ENCODE measurements at regions not wholly inside any gene's neighbourhood (a gene's known extent, or its start where the extent isn't known, plus 50 kb on each side); places are given as distances from the start of the nearest gene placed in this dataset.

GRCh38 chr13:37392389-37392788, 206.2 kb downstream of the POSTN start:
- ChIA-PET CTCF (no interaction called here), POLR2A (ENCODE audit: unreplicated experiment) (no interaction called here)
- BruUV-seq (replicated peaks): no TSS peak
- no peaks in the 10 kb centered on the region for H3K79me2 ChIP-seq (ENCODE audit: low read length)
- intact Hi-C loops (cut with micrococcal nuclease): no loop called here
- no peak overlapping the region for H3K4me2 ChIP-seq (ENCODE audit: low read length)
- no peaks in the 10 kb centered on the region for H3F3A ChIP-seq (ENCODE audit: low read length, unreplicated experiment)
- DNase-seq (no peak), ATAC-seq (no peak)
- no peak overlapping the region for H2AFZ ChIP-seq (ENCODE audit: low read length)
- no peaks in the 10 kb centered on the region for H3K9me2 ChIP-seq (replicated peaks; ENCODE audit: low read length)
- no peak overlapping the region for H3K27ac ChIP-seq (ENCODE audit: low read length)
- no peaks in the 10 kb centered on the region for H3K36me3 ChIP-seq (ENCODE audit: low read depth, low read length)
- H3K9ac ChIP-seq (ENCODE audit: low read length): no peak overlapping the region
- H3K4me1 ChIP-seq (ENCODE audit: insufficient read depth, low read length): no peaks in the 10 kb centered on the region
- no peaks in the 10 kb centered on the region for H3K9me3 ChIP-seq (ENCODE audit: low read length)
- TF ChIP-seq EZH2phosphoT487 (IDR thresholded peaks at IDR 0.05; ENCODE audit: borderline replicate concordance, low read length): no peak
- TF ChIP-seq EZH2 (IDR thresholded peaks at IDR 0.05; ENCODE audit: low read length, unreplicated experiment): no peak
- TF ChIP-seq, protein P1, sequence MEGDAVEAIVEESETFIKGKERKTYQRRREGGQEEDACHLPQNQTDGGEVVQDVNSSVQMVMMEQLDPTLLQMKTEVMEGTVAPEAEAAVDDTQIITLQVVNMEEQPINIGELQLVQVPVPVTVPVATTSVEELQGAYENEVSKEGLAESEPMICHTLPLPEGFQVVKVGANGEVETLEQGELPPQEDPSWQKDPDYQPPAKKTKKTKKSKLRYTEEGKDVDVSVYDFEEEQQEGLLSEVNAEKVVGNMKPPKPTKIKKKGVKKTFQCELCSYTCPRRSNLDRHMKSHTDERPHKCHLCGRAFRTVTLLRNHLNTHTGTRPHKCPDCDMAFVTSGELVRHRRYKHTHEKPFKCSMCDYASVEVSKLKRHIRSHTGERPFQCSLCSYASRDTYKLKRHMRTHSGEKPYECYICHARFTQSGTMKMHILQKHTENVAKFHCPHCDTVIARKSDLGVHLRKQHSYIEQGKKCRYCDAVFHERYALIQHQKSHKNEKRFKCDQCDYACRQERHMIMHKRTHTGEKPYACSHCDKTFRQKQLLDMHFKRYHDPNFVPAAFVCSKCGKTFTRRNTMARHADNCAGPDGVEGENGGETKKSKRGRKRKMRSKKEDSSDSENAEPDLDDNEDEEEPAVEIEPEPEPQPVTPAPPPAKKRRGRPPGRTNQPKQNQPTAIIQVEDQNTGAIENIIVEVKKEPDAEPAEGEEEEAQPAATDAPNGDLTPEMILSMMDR (conservative IDR thresholded peaks at IDR 0.05; ENCODE audit: low read depth, low read length): no peak
- no peaks in the 10 kb centered on the region for H4K20me1 ChIP-seq (ENCODE audit: low read length)
- no peaks in the 10 kb centered on the region for H3K27me3 ChIP-seq (ENCODE audit: low read length)
- no peak overlapping the region for H3K4me3 ChIP-seq (ENCODE audit: low read length)

DNA sequence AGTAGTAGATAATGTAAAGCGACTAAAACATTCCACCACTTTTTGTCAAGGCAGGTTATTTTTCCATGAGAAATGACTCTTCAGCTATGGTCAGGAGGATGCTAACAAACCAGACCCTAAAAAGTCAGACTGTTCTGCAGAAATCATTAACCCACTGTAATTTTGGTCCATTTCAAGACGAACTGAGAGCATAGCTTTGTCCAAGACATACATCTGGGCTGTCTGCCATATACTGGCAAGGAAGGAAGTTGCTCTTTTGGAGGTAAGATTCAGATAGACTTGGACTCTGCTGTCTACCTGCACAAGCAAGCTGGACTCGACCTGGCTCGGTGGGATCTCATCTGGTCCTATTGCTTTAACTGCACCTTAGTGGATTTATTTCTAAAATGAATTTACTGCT, 207.8 kb downstream of the POSTN start:
- H3F3A ChIP-seq (ENCODE audit: low read length, unreplicated experiment): no peaks in the 10 kb centered on the region
- no peak overlapping the region for H3K4me3 ChIP-seq (ENCODE audit: low read length)
- no peak overlapping the region for H3K27ac ChIP-seq (ENCODE audit: low read length)
- no peaks in the 10 kb centered on the region for H3K27me3 ChIP-seq (ENCODE audit: low read length)
- H3K4me2 ChIP-seq (ENCODE audit: low read length): no peak overlapping the region
- TF ChIP-seq EZH2 (IDR thresholded peaks at IDR 0.05; ENCODE audit: low read length, unreplicated experiment): no peak
- TF ChIP-seq, protein P1 (conservative IDR thresholded peaks at IDR 0.05; ENCODE audit: low read depth, low read length): no peak
- TF ChIP-seq EZH2phosphoT487 (IDR thresholded peaks at IDR 0.05; ENCODE audit: borderline replicate concordance, low read length): no peak
- POLR2A ChIA-PET (ENCODE audit: unreplicated experiment): no interaction called here
- no peaks in the 10 kb centered on the region for H4K20me1 ChIP-seq (ENCODE audit: low read length)
- no peaks in the 10 kb centered on the region for H3K4me1 ChIP-seq (ENCODE audit: insufficient read depth, low read length)
- H3K9ac ChIP-seq (ENCODE audit: low read length): no peak overlapping the region
- intact Hi-C loops (cut with micrococcal nuclease): no loop called here
- no peak for DNase-seq
- H2AFZ ChIP-seq (ENCODE audit: low read length): no peak overlapping the region
- no peaks in the 10 kb centered on the region for H3K9me2 ChIP-seq (replicated peaks; ENCODE audit: low read length)
- CTCF ChIA-PET: no interaction called here
- no peaks in the 10 kb centered on the region for H3K79me2 ChIP-seq (ENCODE audit: low read length)
- H3K36me3 ChIP-seq (ENCODE audit: low read depth, low read length): no peaks in the 10 kb centered on the region
- BruUV-seq (replicated peaks): no TSS peak
- no peaks in the 10 kb centered on the region for H3K9me3 ChIP-seq (ENCODE audit: low read length)
- no peak for ATAC-seq

DNA sequence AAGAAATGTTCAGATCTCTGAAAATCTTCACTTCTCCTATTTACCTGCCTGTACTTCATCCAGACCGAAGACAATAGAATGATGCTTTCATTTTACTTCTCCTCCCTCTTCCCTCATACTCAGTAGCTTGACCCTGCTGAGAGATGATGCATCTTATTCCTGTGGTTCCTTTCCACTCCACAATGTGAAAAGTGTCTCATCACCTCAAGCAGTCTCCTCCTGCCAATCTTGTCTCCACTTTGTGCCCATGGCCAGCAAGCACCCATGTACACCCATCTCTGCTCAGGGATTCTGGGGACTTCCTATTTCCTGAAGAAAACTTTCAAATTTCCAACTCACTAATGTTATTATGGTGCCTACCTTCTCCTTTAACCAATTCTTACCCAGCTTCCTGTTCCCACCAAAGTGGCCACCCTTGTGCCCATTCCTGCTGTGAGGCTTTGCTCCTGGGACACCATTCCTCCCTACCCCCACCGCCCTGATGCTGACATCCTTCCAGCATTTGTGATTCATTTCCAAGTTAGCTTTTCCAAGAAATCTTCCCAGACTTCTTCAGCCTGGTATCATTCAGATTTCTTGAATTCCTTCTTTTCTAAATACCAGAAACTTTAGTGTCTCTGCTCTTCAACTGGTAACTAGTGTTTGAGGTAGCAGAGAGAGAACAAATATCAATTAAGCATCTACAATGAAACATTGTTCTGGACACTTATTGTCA, 212.5 kb downstream of the POSTN start:
- Histone ChIP-seq H2AFZ (ENCODE audit: low read length) (no peak overlapping the region), H3F3A (ENCODE audit: low read length, unreplicated experiment) (no peaks in the 10 kb centered on the region), H3K79me2 (ENCODE audit: low read length) (no peaks in the 10 kb centered on the region), H3K4me1 (ENCODE audit: insufficient read depth, low read length) (no peaks in the 10 kb centered on the region), H3K36me3 (ENCODE audit: low read depth, low read length) (no peaks in the 10 kb centered on the region), H3K9me2 (replicated peaks; ENCODE audit: low read length) (no peaks in the 10 kb centered on the region), H4K20me1 (ENCODE audit: low read length) (no peaks in the 10 kb centered on the region), H3K4me3 (ENCODE audit: low read length) (no peak overlapping the region), H3K27ac (ENCODE audit: low read length) (no peak overlapping the region), H3K9me3 (ENCODE audit: low read length) (no peaks in the 10 kb centered on the region), H3K9ac (ENCODE audit: low read length) (no peak overlapping the region), H3K27me3 (ENCODE audit: low read length) (peaks cover 7% of the 10 kb centered on the region; the same call in 1 of the 2 replicates), H3K4me2 (ENCODE audit: low read length) (no peak overlapping the region)
- intact Hi-C loops (cut with micrococcal nuclease): no loop called here
- no TSS peak for BruUV-seq (replicated peaks)
- no peak for DNase-seq
- ATAC-seq: no peak
- POLR2A ChIA-PET (ENCODE audit: unreplicated experiment): no interaction called here
- CTCF ChIA-PET: no interaction called here
- TF ChIP-seq EZH2 (IDR thresholded peaks at IDR 0.05; ENCODE audit: low read length, unreplicated experiment): no peak
- no peak for TF ChIP-seq EZH2phosphoT487 (IDR thresholded peaks at IDR 0.05; ENCODE audit: borderline replicate concordance, low read length)
- TF ChIP-seq, protein P1 (conservative IDR thresholded peaks at IDR 0.05; ENCODE audit: low read depth, low read length): no peak
